Activated T-helper 1 cell treated with anti-CD3 and anti-CD28 coated beads, Interleukin-12 subunit alpha, Interleukin-12 subunit beta, Interleukin-2, Interleukin-4 antibody, amounts not matched to agents 30 ng/mL and 10 ng/mL and 1 ng/mL, durations not matched to agents 14 hours and 24 hours and 36 hours (primary cell): ENCODE measurements at regions not wholly inside any gene's neighbourhood (a gene's known extent, or its start where the extent isn't known, plus 50 kb on each side); places are given as distances from the start of the nearest gene placed in this dataset.

Experiments used
- DNase-seq: peaks from one replicate; pipeline ENCODE4 v3.0.0; 2021; ENCODE audit warnings: low spot score
- H3K27ac Mint-ChIP-seq: one replicate; pipeline ENCODE4 v1.8.0; 2021; ENCODE audit warnings: mild to moderate bottlenecking, mixed read lengths
- H3K27me3 Mint-ChIP-seq: one replicate; pipeline ENCODE4 v1.8.0; 2022; ENCODE audit warnings: mild to moderate bottlenecking, moderate library complexity, mixed read lengths; ENCODE audit not compliant: insufficient read depth
- H3K36me3 Mint-ChIP-seq: one replicate; pipeline ENCODE4 v1.8.0; 2021; ENCODE audit warnings: low read depth, mixed read lengths
- H3K4me1 Mint-ChIP-seq: one replicate; pipeline ENCODE4 v1.8.0; 2021; ENCODE audit warnings: low read depth, mixed read lengths
- H3K4me3 Mint-ChIP-seq: one replicate; pipeline ENCODE4 v1.8.0; 2021; ENCODE audit warnings: mild to moderate bottlenecking, moderate library complexity, mixed read lengths
- H3K9me3 Mint-ChIP-seq: one replicate; pipeline ENCODE4 v1.8.0; 2021; ENCODE audit warnings: mixed read lengths
- intact Hi-C: fragments of 100-400 bp; cut with micrococcal nuclease; formaldehyde crosslinking; loops from one replicate; pipeline ENCODE4 v1.15.1; 2024

GRCh38 chr2:219789476-219789875 is 162.0 kb downstream of the SLC4A3 start:
- no peak overlapping the region for H3K4me3 Mint-ChIP-seq
- H3K27me3 Mint-ChIP-seq: peaks cover 2% of the 10 kb centered on the region
- H3K4me1 Mint-ChIP-seq: no peaks in the 10 kb centered on the region
- intact Hi-C loops: no loop called here
- H3K9me3 Mint-ChIP-seq: no peaks in the 10 kb centered on the region
- H3K27ac Mint-ChIP-seq: no peak overlapping the region
- no peak for DNase-seq
- H3K36me3 Mint-ChIP-seq: no peaks in the 10 kb centered on the region

- intact Hi-C loops: no loop called here
- Mint-ChIP-seq H3K9me3 (no peaks in the 10 kb centered on the region), H3K4me3 (no peak overlapping the region), H3K36me3 (no peaks in the 10 kb centered on the region), H3K27ac (no peak overlapping the region), H3K27me3 (no peaks in the 10 kb centered on the region), H3K4me1 (no peaks in the 10 kb centered on the region)
- no peak for DNase-seq
Measured at GRCh38 chr2:219792446-219792845, 165.0 kb downstream of the SLC4A3 start.

- no peaks in the 10 kb centered on the region for H3K4me1 Mint-ChIP-seq
- no peaks in the 10 kb centered on the region for H3K27me3 Mint-ChIP-seq
- no peak overlapping the region for H3K27ac Mint-ChIP-seq
- H3K4me3 Mint-ChIP-seq: no peak overlapping the region
- intact Hi-C loops: no loop called here
- DNase-seq: no peak
- no peaks in the 10 kb centered on the region for H3K9me3 Mint-ChIP-seq
- no peaks in the 10 kb centered on the region for H3K36me3 Mint-ChIP-seq
Measured at GRCh38 chr2:219798430-219798829, 171.0 kb downstream of the SLC4A3 start.

- Mint-ChIP-seq H3K27ac (no peak overlapping the region), H3K4me1 (no peaks in the 10 kb centered on the region), H3K36me3 (no peaks in the 10 kb centered on the region), H3K27me3 (no peaks in the 10 kb centered on the region), H3K9me3 (no peaks in the 10 kb centered on the region), H3K4me3 (no peak overlapping the region)
- no peak for DNase-seq
- intact Hi-C loops: no loop called here
Measured at GRCh38 chr2:219803294-219803693, 175.9 kb downstream of the SLC4A3 start.

GRCh38 chr2:219810895-219811294 is 183.5 kb downstream of the SLC4A3 start:
- Mint-ChIP-seq H3K36me3 (no peaks in the 10 kb centered on the region), H3K27ac (no peak overlapping the region), H3K9me3 (peaks cover 6% of the 10 kb centered on the region), H3K4me1 (no peaks in the 10 kb centered on the region), H3K27me3 (peaks cover 3% of the 10 kb centered on the region), H3K4me3 (no peak overlapping the region)
- no peak for DNase-seq
- intact Hi-C loops: no loop called here

GRCh38 chr2:219812672-219813071 is 185.2 kb downstream of the SLC4A3 start:
- DNase-seq: no peak
- H3K27ac Mint-ChIP-seq: no peak overlapping the region
- H3K27me3 Mint-ChIP-seq: peaks cover 3% of the 10 kb centered on the region
- H3K4me3 Mint-ChIP-seq: no peak overlapping the region
- H3K4me1 Mint-ChIP-seq: no peaks in the 10 kb centered on the region
- intact Hi-C loops: no loop called here
- no peaks in the 10 kb centered on the region for H3K36me3 Mint-ChIP-seq
- peaks cover 6% of the 10 kb centered on the region for H3K9me3 Mint-ChIP-seq

- peaks cover 2% of the 10 kb centered on the region for H3K27me3 Mint-ChIP-seq
- DNase-seq: no peak
- H3K4me3 Mint-ChIP-seq: no peak overlapping the region
- H3K4me1 Mint-ChIP-seq: no peaks in the 10 kb centered on the region
- H3K36me3 Mint-ChIP-seq: no peaks in the 10 kb centered on the region
- no peaks in the 10 kb centered on the region for H3K9me3 Mint-ChIP-seq
- H3K27ac Mint-ChIP-seq: no peak overlapping the region
- intact Hi-C loops: no loop called here
Measured at GRCh38 chr2:219820767-219821166, 193.3 kb downstream of the SLC4A3 start.

- no peak for DNase-seq
- H3K27ac Mint-ChIP-seq: no peak overlapping the region
- no peaks in the 10 kb centered on the region for H3K36me3 Mint-ChIP-seq
- peaks cover 2% of the 10 kb centered on the region for H3K27me3 Mint-ChIP-seq
- no peaks in the 10 kb centered on the region for H3K4me1 Mint-ChIP-seq
- H3K9me3 Mint-ChIP-seq: no peaks in the 10 kb centered on the region
- H3K4me3 Mint-ChIP-seq: no peak overlapping the region
- intact Hi-C loops: no loop called here
Measured at GRCh38 chr2:219823574-219823973, 196.1 kb downstream of the SLC4A3 start.

GRCh38 chr2:219824996-219825395 is 197.6 kb downstream of the SLC4A3 start:
- no peaks in the 10 kb centered on the region for H3K4me1 Mint-ChIP-seq
- H3K4me3 Mint-ChIP-seq: no peak overlapping the region
- no peak for DNase-seq
- no peaks in the 10 kb centered on the region for H3K36me3 Mint-ChIP-seq
- no peaks in the 10 kb centered on the region for H3K27me3 Mint-ChIP-seq
- no peak overlapping the region for H3K27ac Mint-ChIP-seq
- intact Hi-C loops: no loop called here
- H3K9me3 Mint-ChIP-seq: no peaks in the 10 kb centered on the region

GRCh38 chr2:219828127-219828526 is 200.7 kb downstream of the SLC4A3 start:
- intact Hi-C loops: no loop called here
- H3K27ac Mint-ChIP-seq: no peak overlapping the region
- no peak overlapping the region for H3K4me3 Mint-ChIP-seq
- H3K9me3 Mint-ChIP-seq: no peaks in the 10 kb centered on the region
- DNase-seq: no peak
- H3K36me3 Mint-ChIP-seq: no peaks in the 10 kb centered on the region
- no peaks in the 10 kb centered on the region for H3K4me1 Mint-ChIP-seq
- H3K27me3 Mint-ChIP-seq: no peaks in the 10 kb centered on the region

GRCh38 chr2:219829667-219830352 is 202.4 kb downstream of the SLC4A3 start:
- intact Hi-C loops: no loop called here
- no peak overlapping the region for H3K4me3 Mint-ChIP-seq
- H3K9me3 Mint-ChIP-seq: no peaks in the 10 kb centered on the region
- DNase-seq: no peak
- H3K36me3 Mint-ChIP-seq: no peaks in the 10 kb centered on the region
- no peak overlapping the region for H3K27ac Mint-ChIP-seq
- no peaks in the 10 kb centered on the region for H3K4me1 Mint-ChIP-seq
- no peaks in the 10 kb centered on the region for H3K27me3 Mint-ChIP-seq

- H3K4me1 Mint-ChIP-seq: no peaks in the 10 kb centered on the region
- H3K27ac Mint-ChIP-seq: no peak overlapping the region
- no peaks in the 10 kb centered on the region for H3K9me3 Mint-ChIP-seq
- intact Hi-C loops: no loop called here
- no peak for DNase-seq
- H3K36me3 Mint-ChIP-seq: no peaks in the 10 kb centered on the region
- no peak overlapping the region for H3K4me3 Mint-ChIP-seq
- H3K27me3 Mint-ChIP-seq: no peaks in the 10 kb centered on the region
Measured at GRCh38 chr2:219830353-219830738, 202.9 kb downstream of the SLC4A3 start.

- no peak for DNase-seq
- Mint-ChIP-seq H3K27ac (no peak overlapping the region), H3K36me3 (no peaks in the 10 kb centered on the region), H3K9me3 (no peaks in the 10 kb centered on the region), H3K4me1 (no peaks in the 10 kb centered on the region), H3K4me3 (no peak overlapping the region), H3K27me3 (no peaks in the 10 kb centered on the region)
- intact Hi-C loops: no loop called here
Measured at GRCh38 chr2:219831957-219832356, 204.5 kb downstream of the SLC4A3 start.

GRCh38 chr2:219832904-219833303 is 205.5 kb downstream of the SLC4A3 start:
- no peaks in the 10 kb centered on the region for H3K36me3 Mint-ChIP-seq
- H3K4me1 Mint-ChIP-seq: no peaks in the 10 kb centered on the region
- H3K9me3 Mint-ChIP-seq: no peaks in the 10 kb centered on the region
- H3K27ac Mint-ChIP-seq: no peak overlapping the region
- no peak overlapping the region for H3K4me3 Mint-ChIP-seq
- no peaks in the 10 kb centered on the region for H3K27me3 Mint-ChIP-seq
- intact Hi-C loops: no loop called here
- DNase-seq: no peak
